Jurkat, Clone E6-1 (cell line): ENCODE measurements at regions not wholly inside any gene's neighbourhood (a gene's known extent, or its start where the extent isn't known, plus 50 kb on each side); places are given as distances from the start of the nearest gene placed in this dataset.
A peak's percentile ranks its signal among the peaks of the same experiment; 100 is the strongest.
"Not testable (repeated sequence)": the region's sequence is repeated elsewhere in the genome, so short reads cannot be mapped to it uniquely, and the experiment has no call there.

ENCODE experiments used
- DNase-seq: peaks from one replicate; pipeline ENCODE4 v3.0.0-alpha.2; 2011; ENCODE audit warnings: low read depth, low spot score
- H3K4me3 ChIP-seq: 2 replicates; pipeline ENCODE4 v1.5.1; 2011; ENCODE audit warnings: mild to moderate bottlenecking, low read length, control low read depth, moderate library complexity

DNA sequence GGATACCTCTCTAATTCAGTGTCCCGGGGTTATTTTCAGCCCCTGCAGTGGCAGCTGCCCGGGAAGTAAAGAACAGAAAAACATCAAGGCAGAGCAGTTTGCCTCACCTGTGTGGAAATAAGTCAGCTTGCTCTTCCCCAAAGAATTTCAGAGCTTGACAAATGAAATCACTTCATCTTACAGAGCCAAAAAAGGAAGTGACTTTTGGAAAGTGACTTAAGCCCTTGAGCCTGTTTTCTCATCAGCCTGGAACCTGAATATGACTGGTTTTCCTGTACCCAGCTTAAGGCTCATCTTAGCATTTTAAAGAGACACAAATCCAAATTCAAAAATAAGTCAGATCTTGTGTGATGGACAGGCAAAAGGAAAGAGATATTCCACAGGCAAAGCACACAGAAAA is 211.6 kb downstream of the RCHY1 start:
- no peak for DNase-seq
- no peak overlapping the region for H3K4me3 ChIP-seq

DNA sequence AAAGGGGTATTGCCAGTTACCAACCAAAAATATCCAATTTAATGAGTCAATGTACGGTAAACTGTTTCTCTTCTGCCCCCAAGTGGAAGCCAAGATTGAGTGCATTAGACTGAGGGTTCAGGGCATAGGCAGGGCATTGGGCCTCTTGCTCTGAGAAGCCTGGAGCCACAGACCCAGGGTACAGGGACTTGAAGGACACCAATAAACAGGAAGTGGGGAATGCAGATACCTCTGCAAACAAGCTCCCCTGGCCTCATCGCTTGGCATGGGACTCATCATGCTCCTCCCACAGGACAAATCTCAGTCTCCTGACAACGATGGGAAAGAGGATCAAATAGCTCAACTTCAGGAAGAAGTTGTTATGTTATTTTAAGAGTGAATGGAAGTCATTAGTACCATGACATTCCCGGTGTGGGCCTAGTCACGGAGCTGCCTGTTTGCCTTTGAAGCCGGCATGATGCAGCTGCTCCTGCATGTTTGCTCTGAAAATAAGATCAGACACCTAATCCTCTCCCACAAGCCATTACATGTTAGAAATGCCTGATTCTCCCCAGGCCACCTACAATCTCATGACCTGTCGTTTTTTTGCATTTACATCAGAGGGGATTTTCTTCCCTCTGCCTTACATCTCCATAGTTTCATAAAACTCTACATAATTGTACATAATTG is 224.2 kb downstream of the RCHY1 start:
- H3K4me3 ChIP-seq: no peak overlapping the region
- DNase-seq: peak; percentile 10

DNA sequence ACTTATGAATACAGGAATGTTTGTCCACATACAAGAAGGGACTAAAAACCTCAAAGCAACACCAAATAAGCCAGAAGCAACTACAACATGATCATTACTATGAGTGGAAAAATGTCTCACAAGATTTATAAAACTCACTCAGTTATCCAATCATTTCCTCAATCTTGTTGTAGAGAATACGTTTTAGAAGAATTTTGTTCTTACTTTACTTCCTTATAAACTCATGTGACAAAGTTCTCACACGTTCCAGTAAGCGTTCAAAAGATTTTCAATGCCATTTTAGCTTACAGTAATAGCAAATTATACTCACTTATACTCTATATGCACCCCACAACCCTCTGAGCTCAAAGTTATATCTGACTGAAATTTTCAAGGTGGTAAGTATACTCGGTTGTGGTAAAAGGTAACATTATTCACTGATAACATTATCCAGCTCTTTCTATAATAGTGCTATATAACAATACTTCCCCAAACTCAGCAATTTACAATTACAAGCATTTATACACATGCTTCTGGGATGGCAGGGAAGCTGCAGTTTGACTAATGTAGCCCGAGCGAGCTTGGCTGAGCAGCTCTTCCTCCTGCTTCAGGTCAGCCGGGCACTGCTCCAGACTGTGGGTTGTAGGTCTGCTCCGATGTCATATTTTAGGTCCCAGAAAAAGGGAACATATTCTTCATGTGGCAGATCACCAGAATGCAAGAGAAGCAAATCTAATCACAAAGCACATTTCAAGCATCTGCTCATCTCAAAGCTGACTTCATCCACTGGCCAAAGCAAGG is 226.3 kb downstream of the RCHY1 start:
- no peak for DNase-seq
- no peak overlapping the region for H3K4me3 ChIP-seq

DNA sequence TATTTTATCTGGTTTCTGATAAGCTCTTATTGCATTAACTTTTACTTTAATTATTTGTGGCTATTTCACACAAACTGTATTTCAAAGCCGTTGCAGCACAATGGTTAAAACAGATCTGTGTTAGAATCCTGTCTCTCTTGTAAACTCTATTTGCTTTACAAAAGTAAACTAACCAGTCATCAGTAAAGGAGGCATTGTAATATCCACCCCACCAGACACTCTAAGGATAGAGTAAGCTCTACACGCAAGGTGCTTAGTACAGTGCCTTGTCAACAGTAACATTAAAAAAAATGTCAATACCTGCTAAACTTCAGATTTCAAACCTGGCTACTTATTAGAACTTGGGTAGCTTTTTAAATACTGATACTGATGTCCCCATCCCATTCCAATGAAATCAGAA is 228.4 kb downstream of the RCHY1 start:
- DNase-seq: no peak
- H3K4me3 ChIP-seq: no peak overlapping the region

DNA sequence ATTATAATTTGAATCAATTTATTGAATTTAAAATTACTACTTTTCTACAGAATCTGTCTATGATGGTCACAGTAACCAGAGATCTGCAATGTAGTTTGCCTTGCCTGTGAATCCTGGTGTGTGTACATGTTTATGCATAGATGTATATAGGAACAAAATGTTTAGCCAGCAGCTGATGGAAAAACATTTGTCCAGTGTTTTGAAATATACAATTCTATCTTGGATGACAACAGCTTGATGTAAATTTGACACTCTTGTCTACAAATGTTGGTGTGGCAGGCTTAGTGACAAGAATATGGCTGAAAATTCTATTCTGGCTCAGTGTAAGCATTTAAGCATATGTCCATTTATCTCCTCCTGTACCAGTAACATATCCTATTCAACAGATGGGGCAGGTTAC is 229.4 kb downstream of the RCHY1 start:
- no peak for DNase-seq
- no peak overlapping the region for H3K4me3 ChIP-seq

DNA sequence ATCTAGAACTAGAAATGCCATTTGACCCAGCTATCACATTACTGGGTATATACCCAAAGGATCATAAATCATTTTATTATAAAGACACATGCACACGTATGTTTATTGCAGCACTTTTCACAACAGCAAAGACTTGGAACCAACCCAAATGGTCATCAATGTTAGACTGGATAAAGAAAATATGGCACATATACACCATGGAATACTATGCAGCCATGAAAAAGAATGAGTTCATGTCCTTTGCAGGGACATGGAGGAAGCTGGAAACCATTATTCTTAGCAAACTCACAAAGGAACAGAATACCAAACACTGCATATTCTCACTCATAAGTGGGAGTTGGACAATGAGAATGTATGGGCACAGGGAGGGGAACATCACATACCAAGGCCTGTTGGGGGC is 233.7 kb downstream of the RCHY1 start:
- DNase-seq, H3K4me3 ChIP-seq: not testable (repeated sequence)

DNA sequence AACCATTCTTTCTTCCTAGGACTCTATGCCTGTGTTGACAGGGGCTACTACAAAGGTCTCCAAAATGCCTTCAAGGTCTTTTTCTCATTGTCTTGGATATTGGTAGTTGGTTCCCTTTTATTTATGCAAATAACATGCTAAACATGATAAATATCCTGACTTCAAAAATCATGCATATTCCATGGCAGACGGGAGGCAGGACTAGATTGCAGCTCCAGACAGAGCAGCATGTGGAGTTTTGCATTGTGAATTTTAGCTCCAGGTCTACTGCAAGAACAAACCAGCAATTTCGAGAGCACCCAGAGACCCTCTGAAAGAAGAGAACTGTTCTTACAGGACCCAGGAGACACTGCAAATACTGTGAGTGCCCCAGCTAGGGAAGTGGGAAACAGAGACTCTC is 254.9 kb downstream of the RCHY1 start:
- no peak for DNase-seq
- H3K4me3 ChIP-seq: no peak overlapping the region

DNA sequence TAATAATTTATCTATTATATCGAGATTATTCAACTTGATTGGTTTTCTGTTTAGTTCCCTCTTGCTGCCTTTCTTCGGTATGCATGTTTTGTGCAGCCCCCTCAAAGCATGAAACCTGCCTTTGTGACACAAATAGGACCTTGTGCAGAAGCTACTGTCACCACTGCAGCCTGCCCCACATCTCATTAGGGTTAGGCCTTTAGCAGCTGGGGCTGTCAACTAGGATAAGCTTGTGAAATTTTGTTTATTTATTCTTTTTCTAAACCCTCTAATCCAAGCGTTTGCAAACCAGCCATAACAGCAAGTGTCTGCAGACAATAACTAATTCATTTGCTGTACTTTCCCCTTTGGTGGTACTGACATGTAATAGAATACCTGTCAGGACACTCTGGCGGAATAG is 258.9 kb downstream of the RCHY1 start:
- H3K4me3 ChIP-seq: no peak overlapping the region
- DNase-seq: no peak

DNA sequence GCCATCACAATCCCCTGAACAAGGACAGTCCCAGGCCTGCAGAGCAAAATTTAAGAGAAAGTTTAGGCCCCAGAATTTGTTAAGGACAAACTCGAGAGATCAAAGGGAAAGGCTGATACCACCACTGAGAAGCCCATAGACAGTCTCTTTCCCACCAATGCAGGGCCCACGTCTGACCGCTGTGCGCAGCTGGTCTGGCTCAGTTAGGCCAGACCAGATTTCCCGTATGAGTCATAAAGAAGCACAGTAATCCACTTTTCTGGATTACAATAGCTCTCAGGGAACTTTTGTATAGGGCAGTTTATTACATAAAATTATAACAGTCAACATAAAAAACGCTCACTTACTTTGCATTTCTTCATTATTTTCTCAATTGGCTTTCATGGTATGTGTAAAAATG is 259.5 kb downstream of the RCHY1 start:
- no peak for DNase-seq

DNA sequence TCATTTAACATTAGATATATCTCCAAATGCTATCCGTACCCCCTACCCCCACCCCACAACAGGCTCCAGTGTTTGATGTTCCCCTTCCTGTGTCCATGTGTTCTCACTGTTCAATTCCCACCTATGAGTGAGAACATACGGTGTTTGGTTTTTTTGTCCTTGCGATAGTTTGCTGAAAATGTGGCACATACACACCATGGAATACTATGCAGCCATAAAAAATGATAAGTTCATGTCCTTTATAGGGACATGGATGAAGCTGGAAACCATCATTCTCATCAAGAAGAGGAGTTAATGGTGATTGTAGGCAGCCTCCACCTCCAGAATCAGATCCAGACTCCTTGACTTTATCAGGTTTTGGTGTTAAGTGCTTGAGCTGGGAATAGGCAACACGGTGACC is 261.1 kb downstream of the RCHY1 start:
- not testable (repeated sequence) for H3K4me3 ChIP-seq, DNase-seq

More for the DNA sequence above, 259.5 kb downstream of the RCHY1 start:
- no peak overlapping the region for H3K4me3 ChIP-seq

DNA sequence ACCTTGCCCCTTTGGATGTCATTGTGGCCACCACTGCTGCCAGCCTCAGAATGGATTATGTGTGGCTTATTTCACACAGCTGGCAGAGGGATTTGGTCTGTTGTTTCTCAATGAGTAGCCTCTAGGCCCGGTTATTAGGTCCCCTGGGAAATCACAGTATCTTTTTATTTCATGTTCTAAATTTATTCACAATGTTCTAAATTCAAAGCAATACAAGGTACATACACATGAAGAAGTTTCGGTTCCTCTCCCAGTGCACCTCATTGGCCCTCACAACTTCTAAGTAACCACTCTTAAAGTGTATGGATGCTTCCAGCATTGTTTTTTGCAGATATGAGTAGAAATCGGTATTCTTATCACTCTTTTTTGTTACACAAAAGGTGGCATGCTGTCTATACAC is 262.7 kb downstream of the RCHY1 start:
- no peak overlapping the region for H3K4me3 ChIP-seq
- no peak for DNase-seq

DNA sequence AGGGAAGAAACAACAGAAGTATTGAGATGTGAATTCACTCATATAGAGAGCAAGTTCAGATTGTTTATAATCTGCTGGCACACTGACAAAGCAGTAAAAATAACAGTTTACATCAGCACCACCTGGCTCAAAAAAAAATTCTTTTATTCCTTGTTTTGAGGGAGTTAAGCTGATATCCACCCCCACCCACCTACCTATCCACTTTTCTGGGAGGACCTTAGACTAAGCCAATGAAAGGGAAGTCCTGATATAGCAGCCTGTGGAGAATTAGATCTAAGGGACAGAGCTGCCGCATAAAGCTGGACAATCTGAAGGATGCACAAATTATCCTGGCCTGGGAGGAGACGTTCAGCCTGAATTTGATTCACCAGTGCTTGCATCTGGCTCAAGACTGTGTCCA is 264.5 kb downstream of the RCHY1 start:
- H3K4me3 ChIP-seq: no peak overlapping the region
- DNase-seq: no peak

DNA sequence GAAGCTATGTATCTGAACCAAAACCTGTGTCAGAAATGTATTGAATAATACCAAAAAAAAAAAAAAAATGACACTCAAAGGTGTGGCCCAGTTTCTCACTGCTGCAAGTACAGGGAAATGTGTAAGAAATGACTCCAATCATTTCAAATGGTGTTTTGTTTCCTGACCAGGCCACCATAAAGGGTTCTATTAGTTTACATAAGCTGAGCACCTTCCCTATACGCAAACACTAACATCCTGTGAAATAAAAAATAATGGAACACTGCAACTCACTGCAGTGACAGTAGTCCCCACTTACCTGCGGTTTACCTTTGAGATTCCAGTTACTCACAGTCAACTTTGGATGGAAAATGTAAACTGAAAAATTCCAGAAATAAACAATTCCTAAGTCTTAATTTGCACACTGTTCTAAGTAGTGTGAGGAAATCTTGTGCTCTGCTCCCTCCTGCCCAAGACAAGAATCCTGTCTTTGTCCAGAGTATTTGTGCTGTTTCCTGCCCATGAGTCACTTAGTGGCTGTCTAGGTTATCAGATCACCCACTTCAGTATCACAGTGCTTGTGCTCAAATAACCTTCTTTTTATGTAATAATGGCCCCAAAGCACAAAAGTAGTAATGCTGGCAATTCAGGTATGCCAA is 265.3 kb downstream of the RCHY1 start:
- no peak for DNase-seq
- H3K4me3 ChIP-seq: no peak overlapping the region

DNA sequence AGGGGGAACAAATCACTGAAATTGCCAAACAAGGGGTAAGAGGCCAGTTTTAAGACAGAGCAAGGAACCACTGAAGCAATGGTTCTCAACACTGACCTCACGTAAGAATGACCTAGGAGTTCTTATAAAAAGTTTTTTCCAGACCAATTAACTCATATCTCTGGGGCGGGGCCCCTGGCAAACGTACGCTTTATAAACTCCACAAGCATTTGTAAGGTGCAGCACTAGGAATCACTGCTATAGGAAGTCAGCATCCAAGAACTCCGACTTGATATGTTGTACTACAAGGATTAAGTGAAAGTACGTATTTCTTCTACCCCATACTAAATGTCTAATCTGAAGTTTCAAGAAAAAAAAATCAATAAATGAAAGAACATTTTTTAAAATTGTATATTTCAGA is 269.9 kb downstream of the RCHY1 start:
- DNase-seq: no peak

DNA sequence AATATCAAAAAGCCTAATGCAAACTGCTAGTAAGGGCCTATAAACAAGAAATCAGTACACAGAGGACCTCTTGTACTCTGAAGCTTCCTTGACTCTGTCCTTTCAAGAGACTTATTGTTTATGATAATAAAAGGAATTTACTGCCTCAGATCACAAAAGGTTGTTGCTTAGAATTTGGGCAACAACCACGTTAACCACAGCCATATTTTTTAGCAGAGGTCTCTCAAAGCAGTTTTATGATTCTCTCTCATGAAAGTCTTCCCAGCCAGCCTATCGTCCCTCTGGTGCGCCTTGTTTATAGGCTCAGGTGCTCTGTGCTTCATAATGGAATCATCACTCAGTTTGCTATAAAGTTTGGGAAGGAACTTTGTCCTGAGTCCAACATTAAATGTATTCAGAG is 270.6 kb downstream of the RCHY1 start:
- no peak overlapping the region for H3K4me3 ChIP-seq
- DNase-seq: no peak

More for the DNA sequence above, 269.9 kb downstream of the RCHY1 start:
- H3K4me3 ChIP-seq: no peak overlapping the region

DNA sequence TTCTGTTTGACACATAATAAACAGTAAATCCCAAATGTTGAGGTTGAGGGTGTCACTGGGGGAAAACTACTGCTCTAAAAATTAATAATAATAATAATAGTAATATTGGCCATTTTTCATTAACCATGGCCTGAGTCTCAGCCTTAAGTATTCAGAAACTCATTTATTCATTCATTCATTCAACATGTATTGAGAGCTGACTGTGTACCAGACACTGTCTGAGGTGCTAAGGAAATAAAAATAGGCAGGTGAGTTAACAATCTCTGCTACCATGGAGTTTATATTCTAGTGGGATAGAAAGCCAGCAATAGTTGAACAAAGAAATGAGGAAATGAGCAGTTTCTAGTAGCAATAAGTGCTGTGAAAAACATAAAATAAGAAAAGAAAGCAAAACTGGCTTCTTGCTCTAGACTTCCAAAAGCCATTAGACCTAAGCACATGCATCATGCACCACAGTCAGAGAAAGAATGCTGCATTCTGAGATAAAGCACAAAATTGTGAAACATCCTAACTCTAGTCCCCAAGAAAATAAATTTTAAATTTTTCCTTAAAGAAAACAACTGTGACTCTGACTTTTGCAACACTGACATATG is 278.7 kb downstream of the RCHY1 start:
- DNase-seq: no peak
- H3K4me3 ChIP-seq: no peak overlapping the region

DNA sequence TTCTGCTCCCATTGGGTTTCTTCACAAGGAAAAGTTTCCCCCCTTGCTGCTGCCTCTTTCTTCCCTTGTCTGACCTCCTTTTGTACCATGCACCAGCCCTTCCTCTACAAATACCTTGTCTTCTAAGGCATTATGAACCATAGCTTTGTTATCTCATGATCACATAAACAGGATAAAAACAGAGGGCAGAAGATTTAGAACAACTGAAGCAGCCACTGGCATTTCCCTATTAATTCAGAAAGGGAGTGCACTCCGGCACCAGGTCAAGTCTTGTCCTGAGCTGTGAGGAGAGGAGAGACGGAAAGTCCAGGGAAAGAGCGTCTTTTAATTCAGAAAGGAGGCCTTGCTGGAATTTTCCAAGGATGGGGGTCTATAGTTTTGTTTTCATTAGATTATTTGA is 281.7 kb downstream of the RCHY1 start:
- no peak for DNase-seq
- no peak overlapping the region for H3K4me3 ChIP-seq

DNA sequence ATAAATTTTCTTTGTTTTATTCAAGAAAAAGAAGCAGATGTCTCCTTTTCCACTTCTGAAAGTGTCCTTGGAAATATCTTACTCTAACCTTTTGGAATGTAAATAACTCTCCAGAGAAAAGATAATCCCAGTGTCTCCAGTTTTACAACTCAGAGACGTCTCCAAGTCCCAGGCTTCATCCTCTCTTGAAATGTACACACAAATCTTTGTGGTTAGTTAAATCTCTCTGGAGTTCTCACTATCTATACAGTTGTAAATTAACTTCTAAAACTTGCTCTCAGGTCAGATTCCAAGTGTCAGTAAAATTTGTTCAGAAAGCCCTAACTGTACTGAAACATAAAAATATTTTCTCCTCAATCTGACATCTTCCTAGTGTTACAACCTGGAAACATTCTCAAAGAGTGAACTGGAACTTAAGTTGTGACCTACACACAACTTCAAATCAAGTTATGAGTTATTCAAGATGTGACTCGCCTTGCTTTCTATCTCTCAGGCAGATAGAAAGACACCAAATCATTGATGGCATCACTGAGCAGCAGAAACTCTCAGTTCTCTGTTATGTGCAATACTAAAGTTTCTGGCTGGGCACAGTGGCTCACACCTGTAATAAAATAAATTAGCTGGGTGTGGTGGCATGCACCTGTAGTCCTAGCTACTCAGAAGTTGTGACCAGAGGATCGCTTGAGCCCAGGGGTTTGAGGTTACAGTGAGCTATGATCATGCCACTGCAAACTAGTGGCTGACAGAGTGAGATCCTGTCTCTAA is 284.2 kb downstream of the RCHY1 start:
- DNase-seq: no peak

DNA sequence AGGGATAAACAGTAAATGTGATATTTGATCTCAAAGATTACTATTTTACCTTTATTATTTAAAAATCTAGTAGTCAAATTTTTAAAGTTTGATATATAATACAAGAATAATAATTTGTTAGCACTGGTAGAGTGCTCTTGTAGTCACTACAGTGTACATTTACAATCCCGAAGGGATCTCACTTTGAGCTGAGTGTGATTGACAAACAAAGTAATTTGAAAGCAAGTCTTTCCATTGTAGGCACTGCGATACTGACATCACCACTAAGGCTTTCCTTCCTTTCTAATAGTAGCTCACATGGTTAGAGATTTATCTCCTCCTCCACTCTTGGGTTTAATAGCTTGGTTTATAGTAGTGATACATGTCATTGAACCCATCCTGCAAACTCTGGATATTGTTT is 280.6 kb downstream of the PARM1 start:
- no peak overlapping the region for H3K4me3 ChIP-seq
- no peak for DNase-seq

More for the DNA sequence above, 284.2 kb downstream of the RCHY1 start:
- no peak overlapping the region for H3K4me3 ChIP-seq
